Chondrocyte (in vitro differentiated cells): ENCODE measurements at regions not wholly inside any gene's neighbourhood (a gene's known extent, or its start where the extent isn't known, plus 50 kb on each side); places are given as distances from the start of the nearest gene placed in this dataset.
A peak's percentile ranks its signal among the peaks of the same experiment; 100 is the strongest.

Source experiments
- DNase-seq: peaks from one replicate; pipeline ENCODE4 v3.0.0; 2021; ENCODE audit warnings: mixed read lengths, low spot score
- H3K27ac Mint-ChIP-seq: one replicate; pipeline ENCODE4 v1.8.0; 2021; ENCODE audit warnings: mild to moderate bottlenecking, moderate library complexity, mixed read lengths; ENCODE audit not compliant: unreplicated experiment
- H3K27me3 Mint-ChIP-seq: 2 replicates; pipeline ENCODE4 v1.8.0; 2021; ENCODE audit warnings: low read depth, mixed read lengths
- H3K36me3 Mint-ChIP-seq: 2 replicates; pipeline ENCODE4 v1.8.0; 2021; ENCODE audit warnings: low read depth, mixed read lengths
- H3K4me1 Mint-ChIP-seq: 2 replicates; pipeline ENCODE4 v1.8.0; 2021; ENCODE audit warnings: low read depth, mild to moderate bottlenecking, mixed read lengths
- H3K4me3 Mint-ChIP-seq: one replicate; pipeline ENCODE4 v1.8.0; 2021; ENCODE audit warnings: mild to moderate bottlenecking, moderate library complexity, mixed read lengths; ENCODE audit not compliant: unreplicated experiment
- H3K9me3 Mint-ChIP-seq: 2 replicates; pipeline ENCODE4 v1.8.0; 2021; ENCODE audit warnings: low read depth, mixed read lengths
- TF ChIP-seq, protein P1 (sequence below): fragments of 200-600 bp; sonication (generic); IDR thresholded peaks from 2 replicates; pipeline ENCODE4 v1.5.0; 2021; ENCODE audit warnings: antibody characterized with exemption, mild to moderate bottlenecking, moderate library complexity

DNA sequence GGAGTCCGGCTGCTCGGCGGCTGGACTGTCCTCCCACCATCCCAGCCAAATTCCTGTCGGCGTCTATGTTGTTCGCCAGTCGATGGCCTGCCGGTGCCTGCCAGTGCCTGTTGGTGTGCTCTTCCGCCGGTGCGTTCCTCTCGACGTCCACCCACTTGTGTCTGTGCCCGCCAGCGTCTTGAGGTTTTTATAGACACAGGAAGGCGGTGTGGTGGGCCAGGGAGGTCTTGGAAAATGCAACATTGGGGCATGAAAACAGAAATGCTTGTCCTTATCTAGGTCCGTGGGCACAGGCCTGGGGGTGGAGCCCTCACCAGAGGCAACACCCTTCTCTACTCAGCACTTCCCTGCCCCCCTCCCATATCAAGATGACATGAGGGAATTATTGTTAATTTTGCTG, 167.8 kb downstream of the IRF8 start:
- peak; percentile 61 for DNase-seq
- Mint-ChIP-seq H3K27ac (no peak overlapping the region), H3K4me1 (no peaks in the 10 kb centered on the region), H3K4me3 (no peak overlapping the region), H3K9me3 (no peaks in the 10 kb centered on the region), H3K36me3 (no peaks in the 10 kb centered on the region), H3K27me3 (peaks cover 54% of the 10 kb centered on the region)
- TF ChIP-seq, protein P1, sequence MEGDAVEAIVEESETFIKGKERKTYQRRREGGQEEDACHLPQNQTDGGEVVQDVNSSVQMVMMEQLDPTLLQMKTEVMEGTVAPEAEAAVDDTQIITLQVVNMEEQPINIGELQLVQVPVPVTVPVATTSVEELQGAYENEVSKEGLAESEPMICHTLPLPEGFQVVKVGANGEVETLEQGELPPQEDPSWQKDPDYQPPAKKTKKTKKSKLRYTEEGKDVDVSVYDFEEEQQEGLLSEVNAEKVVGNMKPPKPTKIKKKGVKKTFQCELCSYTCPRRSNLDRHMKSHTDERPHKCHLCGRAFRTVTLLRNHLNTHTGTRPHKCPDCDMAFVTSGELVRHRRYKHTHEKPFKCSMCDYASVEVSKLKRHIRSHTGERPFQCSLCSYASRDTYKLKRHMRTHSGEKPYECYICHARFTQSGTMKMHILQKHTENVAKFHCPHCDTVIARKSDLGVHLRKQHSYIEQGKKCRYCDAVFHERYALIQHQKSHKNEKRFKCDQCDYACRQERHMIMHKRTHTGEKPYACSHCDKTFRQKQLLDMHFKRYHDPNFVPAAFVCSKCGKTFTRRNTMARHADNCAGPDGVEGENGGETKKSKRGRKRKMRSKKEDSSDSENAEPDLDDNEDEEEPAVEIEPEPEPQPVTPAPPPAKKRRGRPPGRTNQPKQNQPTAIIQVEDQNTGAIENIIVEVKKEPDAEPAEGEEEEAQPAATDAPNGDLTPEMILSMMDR, result no peak

DNA sequence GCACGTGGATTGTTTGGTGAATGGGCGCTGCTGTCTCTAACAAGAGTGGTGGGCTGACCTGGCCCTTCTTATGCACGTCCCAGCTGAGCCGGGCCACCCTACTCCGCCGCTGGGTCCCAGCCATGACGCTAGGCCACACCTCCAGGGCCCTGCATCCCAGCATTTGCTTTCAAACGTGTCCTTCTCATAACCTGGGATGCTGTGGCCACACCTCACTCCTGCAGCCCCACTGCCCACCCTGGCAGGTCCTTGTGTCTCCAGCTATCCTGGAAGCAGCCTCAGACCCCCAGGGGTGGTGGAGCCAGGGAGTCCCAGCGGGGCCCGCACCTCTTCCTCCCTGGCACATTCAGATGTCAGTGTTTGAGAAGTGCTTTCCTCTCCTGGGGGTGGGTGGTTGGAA, 168.6 kb downstream of the IRF8 start:
- no peak overlapping the region for H3K4me3 Mint-ChIP-seq
- no peaks in the 10 kb centered on the region for H3K36me3 Mint-ChIP-seq
- no peaks in the 10 kb centered on the region for H3K9me3 Mint-ChIP-seq
- H3K27me3 Mint-ChIP-seq, result peaks cover 51% of the 10 kb centered on the region
- TF ChIP-seq, protein P1, result no peak
- H3K27ac Mint-ChIP-seq, result no peak overlapping the region
- DNase-seq, result peak; percentile 75
- no peaks in the 10 kb centered on the region for H3K4me1 Mint-ChIP-seq

DNA sequence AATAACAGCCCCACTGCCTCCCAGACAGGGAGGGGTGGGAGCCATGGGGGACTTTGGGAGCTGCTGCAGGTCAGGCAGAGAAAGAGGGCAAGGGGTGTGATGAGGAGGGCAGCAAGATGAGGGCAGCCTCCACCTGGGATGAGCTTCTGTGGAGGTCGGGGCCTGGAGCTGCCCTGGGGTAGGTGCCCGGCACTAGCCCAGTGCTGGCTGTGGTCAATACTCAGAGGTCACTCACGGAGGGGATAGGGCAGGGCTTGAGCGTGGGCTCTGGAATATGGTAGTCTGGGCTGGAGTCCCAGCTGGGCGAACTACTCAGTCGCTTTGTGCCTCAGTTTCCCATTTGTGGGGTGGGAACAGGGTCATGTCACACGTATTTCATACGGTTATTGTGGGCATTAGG, 169.0 kb downstream of the IRF8 start:
- DNase-seq, result peak; percentile 55
- H3K36me3 Mint-ChIP-seq, result no peaks in the 10 kb centered on the region
- H3K4me3 Mint-ChIP-seq, result no peak overlapping the region
- H3K27me3 Mint-ChIP-seq, result peaks cover 52% of the 10 kb centered on the region
- no peak overlapping the region for H3K27ac Mint-ChIP-seq
- H3K9me3 Mint-ChIP-seq, result no peaks in the 10 kb centered on the region
- TF ChIP-seq, protein P1, result no peak
- no peaks in the 10 kb centered on the region for H3K4me1 Mint-ChIP-seq

DNA sequence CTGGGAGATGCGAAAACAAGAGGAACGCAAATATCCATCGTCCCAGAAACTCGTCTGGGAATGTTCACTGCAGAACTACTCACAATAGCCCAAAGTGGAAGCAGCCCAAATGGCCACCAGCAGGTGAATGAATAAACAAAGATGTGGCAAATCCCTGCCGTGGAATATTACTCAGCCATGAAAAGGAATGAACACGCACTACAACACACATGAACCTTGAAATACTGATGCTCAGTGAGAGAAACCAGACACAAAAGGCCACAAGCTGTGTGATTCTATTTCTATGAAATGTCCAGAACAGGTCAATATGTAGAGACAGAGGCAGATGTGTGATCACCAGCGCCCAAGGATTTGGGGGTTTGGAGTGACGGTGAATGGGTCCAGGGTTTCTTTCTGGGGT, 169.8 kb downstream of the IRF8 start:
- Mint-ChIP-seq H3K27me3 (peaks cover 57% of the 10 kb centered on the region), H3K4me3 (no peak overlapping the region), H3K4me1 (no peaks in the 10 kb centered on the region), H3K9me3 (no peaks in the 10 kb centered on the region), H3K27ac (no peak overlapping the region), H3K36me3 (no peaks in the 10 kb centered on the region)
- TF ChIP-seq, protein P1, result no peak
- no peak for DNase-seq

DNA sequence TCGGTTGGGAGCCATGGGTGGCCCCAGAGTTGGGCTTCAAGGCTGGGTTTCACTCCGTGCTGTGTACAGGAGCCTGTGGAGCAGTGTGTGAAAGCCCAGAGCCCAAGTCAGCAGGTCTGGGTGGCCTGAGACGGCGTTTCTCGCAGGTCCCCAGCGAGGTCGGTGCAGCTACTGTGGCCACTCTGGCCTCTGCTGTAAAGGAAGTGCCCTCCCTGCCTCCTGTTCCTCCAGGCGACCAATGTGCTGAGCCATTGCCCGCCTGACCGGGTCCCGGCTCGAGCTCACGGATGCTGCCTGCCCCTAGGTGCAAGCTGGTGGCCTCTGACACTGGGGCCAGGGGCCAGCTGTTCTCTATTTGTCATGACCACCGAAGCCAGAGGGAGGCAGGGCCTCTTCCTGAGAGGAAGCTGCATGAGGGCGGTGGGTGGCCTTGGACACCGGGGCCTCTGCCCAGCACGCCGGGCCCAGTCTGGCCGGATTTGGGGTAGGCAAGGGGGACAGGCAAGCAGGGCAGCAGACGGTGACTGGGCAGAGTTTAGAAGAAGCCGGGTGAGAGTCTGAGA, 170.9 kb downstream of the IRF8 start:
- Mint-ChIP-seq H3K4me3 (no peak overlapping the region), H3K36me3 (no peaks in the 10 kb centered on the region), H3K9me3 (no peaks in the 10 kb centered on the region), H3K4me1 (no peaks in the 10 kb centered on the region), H3K27ac (no peak overlapping the region), H3K27me3 (peaks cover 58% of the 10 kb centered on the region)
- peak; percentile 68 for DNase-seq
- TF ChIP-seq, protein P1, result no peak
